Stomach (tissue), 8 donors: ENCODE measurements at regions not wholly inside any gene's neighbourhood (a gene's known extent, or its start where the extent isn't known, plus 50 kb on each side); places are given as distances from the start of the nearest gene placed in this dataset.

Experiments
- DNase-seq, 2 donors: peaks; one replicate each; pipeline versions ENCODE4 v3.0.0 to v3.0.0-alpha.2; 2013 to 2019
- H3K27ac ChIP-seq, 5 donors: fragments of 200-600 bp in 4 of 5; sonication (generic) in 4 of 5; one replicate each; pipeline ENCODE4 v1.5.1; 2013 to 2019; ENCODE audit warnings: mild to moderate bottlenecking in 1 of 5, moderate library complexity in 1 of 5
- H3K27me3 ChIP-seq, 3 donors: fragments of 200-600 bp; sonication (generic); one replicate each; pipeline ENCODE4 v1.5.1; 2017 to 2019; ENCODE audit warnings: mixed run types in 1 of 3
- H3K36me3 ChIP-seq, 4 donors: fragments of 200-600 bp; sonication (generic); 1 replicate in 3 of 4; 2 replicates in 1 of 4; pipeline ENCODE4 v1.5.1; 2016 to 2019
- H3K4me1 ChIP-seq, 4 donors: fragments of 200-600 bp; sonication (generic); one replicate each; pipeline ENCODE4 v1.5.1; 2016 to 2019
- H3K4me3 ChIP-seq, 4 donors: fragments of 200-600 bp; sonication (generic) in 3 of 4; one replicate each; pipeline ENCODE4 v1.5.1; 2016 to 2019; ENCODE audit warnings: mild to moderate bottlenecking in 1 of 4
- H3K9me3 ChIP-seq, 4 donors: fragments of 200-600 bp; sonication (generic); one replicate each; pipeline ENCODE4 v1.5.1; 2016 to 2019
- EP300 ChIP-seq: sonication (generic); formaldehyde crosslinking; IDR thresholded peaks from one replicate; pipeline ENCODE4 v1.6.1; 2017; ENCODE audit warnings: antibody characterized with exemption
- POLR2A ChIP-seq, 4 donors: fragments of 450-650 bp; IDR thresholded peaks; one replicate each; pipeline ENCODE4 v1.6.1; 2016; ENCODE audit warnings: antibody characterized with exemption in 4 of 4, control low read depth in 2 of 4, mild to moderate bottlenecking in 1 of 4, moderate library complexity in 1 of 4
- POLR2AphosphoS5 ChIP-seq, 3 donors: sonication (generic); formaldehyde crosslinking; IDR thresholded peaks; one replicate each; pipeline ENCODE4 v1.6.1; 2016; ENCODE audit warnings: antibody characterized with exemption in 3 of 3
- WGBS, 5 donors: extraction: QIAGEN DNeasy Blood & Tissue Kit in 3 of 5; methylation state at CpG; one replicate each; pipeline versions ENCODE4 v1.1.5 to v1.1.7; 2013 to 2018; 5-methylcytosine and 5-hydroxymethylcytosine counted together
- intact Hi-C: fragments of 100-400 bp; cut with DNase I; formaldehyde crosslinking; loops from one replicate; pipeline ENCODE4 v1.15.1; 2023; ENCODE audit warnings: low total_unique reads
- TF ChIP-seq, protein P1 (sequence below), 7 experiments: fragments of 450-650 bp in 4 of 7; fragments of 200-600 bp in 3 of 7; sonication (generic) in 3 of 7; IDR thresholded peaks; one replicate each; pipeline ENCODE4 v1.5.1; 2016 to 2019; ENCODE audit warnings: antibody characterized with exemption in 7 of 7, control low read depth in 2 of 7, mild to moderate bottlenecking in 1 of 7
- donor health status: healthy with polysubstance abuse.
- donor health status: Bipolar disorder and iron deficiency.
- donor health status: healthy.

- WGBS, 5 donors = 59 to 87% (median 79%) methylated on average over 4 of the region's 4 CpGs
- H3K4me3 ChIP-seq = no peak overlapping the region
- H3K27ac ChIP-seq = no peak overlapping the region
- peak in 1 of 2 donors; percentile 58 for DNase-seq
- H3K36me3 ChIP-seq = no peaks in the 10 kb centered on the region
- no peaks in the 10 kb centered on the region for H3K27me3 ChIP-seq
- no peaks in the 10 kb centered on the region for H3K9me3 ChIP-seq
- intact Hi-C loops = no loop called here
- TF ChIP-seq EP300 (no peak), POLR2A (IDR thresholded peaks at IDR 0.05) (no peak), POLR2AphosphoS5 (IDR thresholded peaks at IDR 0.05) (no peak)
- TF ChIP-seq, protein P1, sequence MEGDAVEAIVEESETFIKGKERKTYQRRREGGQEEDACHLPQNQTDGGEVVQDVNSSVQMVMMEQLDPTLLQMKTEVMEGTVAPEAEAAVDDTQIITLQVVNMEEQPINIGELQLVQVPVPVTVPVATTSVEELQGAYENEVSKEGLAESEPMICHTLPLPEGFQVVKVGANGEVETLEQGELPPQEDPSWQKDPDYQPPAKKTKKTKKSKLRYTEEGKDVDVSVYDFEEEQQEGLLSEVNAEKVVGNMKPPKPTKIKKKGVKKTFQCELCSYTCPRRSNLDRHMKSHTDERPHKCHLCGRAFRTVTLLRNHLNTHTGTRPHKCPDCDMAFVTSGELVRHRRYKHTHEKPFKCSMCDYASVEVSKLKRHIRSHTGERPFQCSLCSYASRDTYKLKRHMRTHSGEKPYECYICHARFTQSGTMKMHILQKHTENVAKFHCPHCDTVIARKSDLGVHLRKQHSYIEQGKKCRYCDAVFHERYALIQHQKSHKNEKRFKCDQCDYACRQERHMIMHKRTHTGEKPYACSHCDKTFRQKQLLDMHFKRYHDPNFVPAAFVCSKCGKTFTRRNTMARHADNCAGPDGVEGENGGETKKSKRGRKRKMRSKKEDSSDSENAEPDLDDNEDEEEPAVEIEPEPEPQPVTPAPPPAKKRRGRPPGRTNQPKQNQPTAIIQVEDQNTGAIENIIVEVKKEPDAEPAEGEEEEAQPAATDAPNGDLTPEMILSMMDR (IDR thresholded peaks at IDR 0.05) = no peak
- peaks cover 0 to 13% (median 0%) of the 10 kb centered on the region in 4 donors for H3K4me1 ChIP-seq
These were observed 427.9 kb upstream of the RASGRP1 start for GRCh38 chr15:38992506-38992905.

GRCh38 chr15:38992930-38993329, 428.3 kb upstream of the RASGRP1 start:
- H3K36me3 ChIP-seq = no peaks in the 10 kb centered on the region
- intact Hi-C loops = no loop called here

DNA sequence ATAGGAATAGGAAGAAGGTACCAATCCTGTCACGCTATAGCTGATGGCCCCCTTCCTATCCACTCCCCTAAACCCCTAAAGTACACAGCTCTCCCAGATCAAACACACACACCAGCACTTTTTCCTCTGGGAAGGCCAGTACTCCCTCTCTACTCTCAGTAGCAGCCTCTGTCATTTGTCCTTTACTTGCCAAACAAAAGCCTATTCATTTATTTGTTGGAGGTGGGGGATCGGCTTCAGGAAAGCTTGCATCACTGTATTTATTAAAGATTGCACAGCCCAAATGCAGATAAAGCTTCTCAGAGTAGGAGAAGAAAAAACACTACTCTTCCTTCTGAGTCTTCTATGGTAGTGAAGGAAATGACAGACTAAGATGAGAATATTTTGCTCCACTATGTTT, 429.7 kb upstream of the RASGRP1 start:
- TF ChIP-seq POLR2A (IDR thresholded peaks at IDR 0.05) = no peak
- TF ChIP-seq, protein P1 (IDR thresholded peaks at IDR 0.05) = no peak
- no peak for TF ChIP-seq EP300
- no peak for TF ChIP-seq POLR2AphosphoS5 (IDR thresholded peaks at IDR 0.05)
- intact Hi-C loops = no loop called here
- WGBS, 5 donors = 34 to 62% (median 44%) methylated on average over 2 of the region's 2 CpGs
- no peak for DNase-seq
- Histone ChIP-seq H3K27ac (no peak overlapping the region), H3K9me3 (no peaks in the 10 kb centered on the region), H3K4me1 (peaks cover 0 to 13% (median 0%) of the 10 kb centered on the region in 4 donors), H3K36me3 (no peaks in the 10 kb centered on the region), H3K27me3 (no peaks in the 10 kb centered on the region), H3K4me3 (no peak overlapping the region)

More at GRCh38 chr15:38992930-38993329, 428.3 kb upstream of the RASGRP1 start:
- WGBS, 5 donors = 87 to 94% (median 89%) methylated on average over 2 of the region's 2 CpGs
- TF ChIP-seq, protein P1 (IDR thresholded peaks at IDR 0.05) = no peak
- TF ChIP-seq POLR2A (IDR thresholded peaks at IDR 0.05) (no peak), EP300 (no peak), POLR2AphosphoS5 (IDR thresholded peaks at IDR 0.05) (no peak)
- peaks cover 0 to 13% (median 0%) of the 10 kb centered on the region in 4 donors for H3K4me1 ChIP-seq
- no peaks in the 10 kb centered on the region for H3K27me3 ChIP-seq
- H3K4me3 ChIP-seq = no peak overlapping the region
- no peak overlapping the region for H3K27ac ChIP-seq
- no peaks in the 10 kb centered on the region for H3K9me3 ChIP-seq
- DNase-seq = no peak

DNA sequence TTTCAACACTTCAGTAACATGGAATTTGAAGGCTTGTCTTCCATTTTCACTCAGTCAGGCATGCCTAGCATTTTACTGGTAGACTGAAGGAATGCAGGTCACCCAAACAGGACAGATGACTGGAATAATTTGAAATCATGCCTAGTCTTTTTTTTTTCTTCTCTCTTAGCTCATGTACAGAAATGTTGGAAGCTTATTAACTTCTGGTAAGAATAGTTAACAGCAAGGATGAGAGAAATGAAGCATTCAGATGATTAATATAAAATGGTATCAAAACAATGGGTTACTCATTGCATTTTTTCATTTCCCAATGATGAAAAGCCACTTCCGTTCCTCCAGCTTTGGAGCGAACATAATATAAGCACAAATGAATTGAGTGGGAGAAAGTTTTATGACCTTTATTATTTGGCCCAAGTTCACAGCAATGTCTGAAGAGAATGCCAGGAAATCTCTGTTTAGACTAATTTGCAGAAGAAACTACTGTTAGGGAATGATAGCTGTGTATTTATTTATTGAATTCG, 431.6 kb upstream of the RASGRP1 start:
- no peak overlapping the region for H3K27ac ChIP-seq
- 49 to 64% (median 58%) methylated on average over 3 of the region's 3 CpGs for WGBS, 5 donors
- TF ChIP-seq POLR2AphosphoS5 (IDR thresholded peaks at IDR 0.05) (peak in 1 of 3 donors; percentile 34), EP300 (no peak)

GRCh38 chr15:38997841-38998240, 433.2 kb upstream of the RASGRP1 start:
- Histone ChIP-seq H3K9me3 (peaks cover 0 to 3% (median 0%) of the 10 kb centered on the region in 4 donors), H3K36me3 (no peaks in the 10 kb centered on the region), H3K4me1 (peaks cover 0 to 5% (median 0%) of the 10 kb centered on the region in 4 donors), H3K4me3 (no peak overlapping the region), H3K27me3 (no peaks in the 10 kb centered on the region), H3K27ac (no peak overlapping the region)
- intact Hi-C loops = no loop called here
- TF ChIP-seq, protein P1 (IDR thresholded peaks at IDR 0.05) = no peak
- TF ChIP-seq EP300 = no peak
- 71 to 92% (median 87%) methylated on average over 1 of the region's 1 CpG for WGBS, 5 donors
- DNase-seq = no peak

More for the DNA sequence above, 431.6 kb upstream of the RASGRP1 start:
- H3K36me3 ChIP-seq = no peaks in the 10 kb centered on the region
- H3K9me3 ChIP-seq = peaks cover 0 to 3% (median 0%) of the 10 kb centered on the region in 4 donors
- intact Hi-C loops = no loop called here
- peaks cover 0 to 10% (median 0%) of the 10 kb centered on the region in 4 donors for H3K4me1 ChIP-seq
- H3K4me3 ChIP-seq = no peak overlapping the region
- DNase-seq = peak in 1 of 2 donors; percentile 33
- no peaks in the 10 kb centered on the region for H3K27me3 ChIP-seq
